ENCODE measurements at regions not wholly inside any gene's neighbourhood (a gene's known extent, or its start where the extent isn't known, plus 50 kb on each side); places are given as distances from the start of the nearest gene placed in this dataset.

DNA sequence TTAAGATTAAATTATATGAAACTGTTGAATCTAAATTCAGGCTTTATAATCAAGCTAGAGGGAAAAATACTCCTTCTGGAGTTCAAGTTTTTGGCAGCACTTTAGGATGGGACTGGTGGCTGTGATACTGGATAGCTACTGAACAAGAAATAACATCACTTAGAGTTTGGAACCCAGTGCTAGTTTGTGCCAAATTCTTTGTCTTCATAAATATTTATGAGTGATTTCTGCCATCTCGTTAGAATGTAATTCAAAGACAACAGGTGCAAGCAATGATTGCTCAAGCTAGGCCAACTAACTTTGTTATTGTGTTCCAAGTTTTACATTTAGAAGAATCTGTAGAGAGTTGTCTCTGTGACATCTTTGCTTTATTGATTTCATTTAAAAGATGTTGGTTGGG, 417.9 kb downstream of the FAT4 start:
- TF ChIP-seq GATA3 (IDR thresholded peaks at IDR 0.05; ENCODE audit: low read depth, low read length) (no peak), GATA2 (IDR thresholded peaks at IDR 0.05; ENCODE audit: low read depth, low read length) (no peak)

DNA sequence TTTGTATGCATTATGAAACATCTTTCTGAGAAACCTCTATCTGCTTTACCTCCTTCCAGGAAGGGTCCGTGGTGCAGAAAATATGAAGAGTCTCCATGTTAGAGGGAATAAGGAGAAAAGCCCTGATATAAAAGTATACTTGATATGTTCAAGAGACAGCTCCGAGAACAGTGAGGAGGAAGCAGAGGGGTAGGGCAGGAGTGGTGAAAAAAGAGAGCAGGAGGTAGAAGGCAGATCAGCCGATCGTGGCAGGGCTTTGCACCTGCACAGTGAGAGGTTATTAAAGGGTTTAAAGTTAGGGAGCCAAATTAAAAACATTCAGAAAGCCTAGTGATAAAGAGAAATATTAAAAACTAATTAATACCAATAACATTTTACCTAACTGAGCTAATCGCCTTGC, 419.7 kb downstream of the FAT4 start:
- TF ChIP-seq GATA3 (IDR thresholded peaks at IDR 0.05; ENCODE audit: low read depth, low read length) (no peak), GATA2 (IDR thresholded peaks at IDR 0.05; ENCODE audit: low read depth, low read length) (no peak)

DNA sequence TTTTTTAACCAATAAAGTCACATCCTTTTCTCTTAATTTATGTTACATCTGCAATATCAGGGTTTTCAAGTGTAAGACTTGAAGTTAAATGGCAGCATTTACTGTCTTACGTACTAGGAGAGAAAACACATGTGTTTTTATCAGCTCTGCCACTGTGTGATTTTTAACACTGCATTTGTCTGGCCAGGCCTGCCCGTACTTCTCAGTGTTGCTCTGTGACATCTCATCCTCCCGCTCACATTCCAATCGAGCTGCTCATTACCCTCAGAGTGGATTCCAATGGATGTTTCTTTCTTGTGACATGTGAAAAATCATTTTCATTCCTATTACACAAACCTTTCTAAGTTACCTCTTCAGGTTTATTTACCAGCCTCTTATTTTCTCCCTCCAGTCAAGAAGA, 420.3 kb downstream of the FAT4 start:
- TF ChIP-seq GATA3 (IDR thresholded peaks at IDR 0.05; ENCODE audit: low read depth, low read length) (no peak), GATA2 (IDR thresholded peaks at IDR 0.05; ENCODE audit: low read depth, low read length) (no peak)

DNA sequence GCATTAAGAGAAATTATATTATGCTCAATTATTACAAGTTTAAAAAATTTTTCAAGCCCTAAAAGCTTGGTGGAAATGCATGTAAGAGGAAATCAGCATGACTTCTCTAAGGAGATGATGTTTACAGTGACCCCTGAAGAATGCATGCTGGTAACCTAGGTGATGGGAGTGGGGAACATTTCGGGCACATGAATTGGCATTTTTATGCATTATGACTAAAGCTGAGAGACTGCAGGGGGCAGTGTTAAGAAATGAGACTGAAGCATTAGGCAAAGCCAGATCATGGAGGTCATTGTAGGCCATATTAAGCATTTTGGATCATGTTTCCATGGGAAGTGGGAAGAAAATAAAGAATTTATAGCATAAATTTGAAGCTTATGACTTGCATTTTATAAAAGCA, 421.3 kb downstream of the FAT4 start:
- TF ChIP-seq GATA3 (IDR thresholded peaks at IDR 0.05; ENCODE audit: low read depth, low read length), result no peak
- no peak for TF ChIP-seq GATA2 (IDR thresholded peaks at IDR 0.05; ENCODE audit: low read depth, low read length)

DNA sequence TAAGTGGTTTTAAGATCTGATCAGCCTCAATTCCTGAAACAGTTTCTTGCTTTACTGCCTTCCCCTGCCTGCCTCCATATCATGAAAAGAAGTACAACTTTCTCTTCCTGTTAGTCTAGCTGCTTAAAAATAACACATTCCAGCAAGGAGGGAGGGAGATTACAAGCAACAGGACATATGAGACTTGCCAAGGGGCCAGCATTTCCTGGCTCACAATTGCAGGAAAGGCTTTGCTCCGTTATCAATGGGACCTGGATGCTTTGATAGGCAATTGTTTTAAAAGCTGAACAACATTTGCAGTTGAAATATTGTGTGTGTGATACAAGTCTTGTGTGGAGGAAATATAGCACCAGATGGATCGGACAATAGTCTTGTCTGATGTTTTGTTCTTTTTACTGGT, 425.0 kb downstream of the FAT4 start:
- TF ChIP-seq GATA3 (IDR thresholded peaks at IDR 0.05; ENCODE audit: low read depth, low read length), result no peak
- no peak for TF ChIP-seq GATA2 (IDR thresholded peaks at IDR 0.05; ENCODE audit: low read depth, low read length)

DNA sequence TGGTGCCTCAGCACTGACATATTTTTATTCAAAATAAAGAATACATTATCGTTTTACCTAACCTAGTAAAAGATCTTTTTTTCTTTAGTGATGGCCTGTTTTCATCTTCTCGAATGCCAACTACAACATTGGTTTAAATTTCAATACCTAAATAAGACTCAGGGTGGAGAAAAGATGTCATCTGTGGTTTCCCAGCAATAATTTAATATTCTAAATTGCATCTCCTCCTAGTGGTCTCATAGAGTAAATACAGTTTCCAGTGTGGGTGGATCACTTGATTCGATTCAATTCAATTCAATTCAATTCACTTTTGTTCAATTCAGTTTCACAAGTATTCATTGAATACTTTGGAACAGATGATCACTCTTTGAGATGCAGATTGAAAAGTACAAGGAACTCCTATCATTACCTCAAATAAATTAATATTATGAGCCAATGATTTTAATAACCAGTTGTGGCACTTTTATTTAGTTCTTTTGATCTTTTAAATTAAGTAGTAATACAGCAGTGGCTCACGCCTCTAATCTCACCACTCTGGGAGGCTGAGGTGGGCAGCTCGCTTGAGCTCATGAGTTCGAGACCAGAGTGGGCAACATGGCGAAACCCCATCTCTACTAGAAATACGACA, 427.2 kb downstream of the FAT4 start:
- TF ChIP-seq GATA3 (IDR thresholded peaks at IDR 0.05; ENCODE audit: low read depth, low read length), result no peak
- no peak for TF ChIP-seq GATA2 (IDR thresholded peaks at IDR 0.05; ENCODE audit: low read depth, low read length)

DNA sequence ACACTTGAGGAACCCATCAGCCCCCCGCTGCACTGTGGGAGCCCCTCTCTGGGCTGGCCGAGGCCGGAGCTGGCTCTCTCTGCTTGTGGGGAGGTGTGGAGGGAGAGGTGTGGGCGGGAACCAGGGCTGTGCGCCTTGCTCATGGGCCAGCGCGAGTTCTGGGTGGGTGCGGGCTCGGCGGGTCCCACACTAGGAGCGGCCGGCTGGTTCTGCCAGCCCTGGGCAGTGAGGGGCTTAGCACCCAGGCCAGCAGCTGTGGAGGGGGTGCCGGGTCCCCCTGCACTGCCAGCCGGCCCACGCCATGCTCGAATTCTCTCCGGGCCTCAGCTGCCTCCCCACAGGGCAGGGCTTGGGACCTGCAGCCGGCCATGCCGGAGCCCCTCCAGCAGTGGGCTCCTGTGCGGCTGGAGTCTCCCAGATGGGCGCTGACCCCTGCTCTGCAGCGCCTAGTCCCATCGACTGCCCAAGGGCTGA, 430.2 kb downstream of the FAT4 start:
- no peak for TF ChIP-seq GATA3 (IDR thresholded peaks at IDR 0.05; ENCODE audit: low read depth, low read length)
- no peak for TF ChIP-seq GATA2 (IDR thresholded peaks at IDR 0.05; ENCODE audit: low read depth, low read length)

DNA sequence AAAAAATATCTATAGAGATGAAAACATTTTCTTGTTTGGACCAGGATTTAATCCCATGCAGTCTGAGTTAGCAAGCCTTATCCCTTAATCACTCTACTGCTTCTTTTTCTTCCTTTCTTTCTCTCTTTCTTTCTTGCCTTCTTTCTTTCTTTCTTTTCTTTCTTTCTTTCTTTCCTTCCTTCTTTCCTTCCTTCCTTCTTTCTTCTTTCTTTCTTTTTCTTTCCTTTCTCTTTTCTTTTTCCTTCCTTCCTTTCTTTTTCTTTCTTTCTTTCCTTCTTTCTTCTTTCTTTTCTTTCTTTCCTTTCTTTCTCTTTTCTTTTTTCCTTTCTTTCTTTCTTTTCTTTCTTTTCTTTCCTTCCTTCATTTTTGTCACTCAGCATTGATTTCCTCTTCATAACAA, 434.6 kb downstream of the FAT4 start:
- TF ChIP-seq GATA3 (IDR thresholded peaks at IDR 0.05; ENCODE audit: low read depth, low read length), result no peak
- no peak for TF ChIP-seq GATA2 (IDR thresholded peaks at IDR 0.05; ENCODE audit: low read depth, low read length)

DNA sequence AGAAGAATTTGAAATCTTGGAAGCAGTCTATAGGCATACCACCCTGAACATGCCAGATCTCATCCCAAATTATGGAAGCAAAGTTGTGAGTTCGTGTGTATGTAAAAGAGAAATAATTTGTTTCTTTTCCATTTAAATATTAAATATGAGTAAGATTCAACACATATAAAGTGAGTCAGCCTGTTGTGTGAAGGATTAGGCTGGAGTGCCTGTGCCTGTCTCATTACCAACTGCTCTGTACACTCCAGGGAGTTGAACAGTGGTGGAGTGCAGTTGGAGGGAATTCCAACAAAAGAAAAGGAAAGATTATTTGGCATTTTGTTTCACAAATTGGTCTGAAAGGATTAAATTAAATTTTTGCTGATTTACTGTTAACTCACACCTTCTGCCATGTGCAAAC, 435.6 kb downstream of the FAT4 start:
- TF ChIP-seq GATA3 (IDR thresholded peaks at IDR 0.05; ENCODE audit: low read depth, low read length), result no peak
- TF ChIP-seq GATA2 (IDR thresholded peaks at IDR 0.05; ENCODE audit: low read depth, low read length), result no peak

DNA sequence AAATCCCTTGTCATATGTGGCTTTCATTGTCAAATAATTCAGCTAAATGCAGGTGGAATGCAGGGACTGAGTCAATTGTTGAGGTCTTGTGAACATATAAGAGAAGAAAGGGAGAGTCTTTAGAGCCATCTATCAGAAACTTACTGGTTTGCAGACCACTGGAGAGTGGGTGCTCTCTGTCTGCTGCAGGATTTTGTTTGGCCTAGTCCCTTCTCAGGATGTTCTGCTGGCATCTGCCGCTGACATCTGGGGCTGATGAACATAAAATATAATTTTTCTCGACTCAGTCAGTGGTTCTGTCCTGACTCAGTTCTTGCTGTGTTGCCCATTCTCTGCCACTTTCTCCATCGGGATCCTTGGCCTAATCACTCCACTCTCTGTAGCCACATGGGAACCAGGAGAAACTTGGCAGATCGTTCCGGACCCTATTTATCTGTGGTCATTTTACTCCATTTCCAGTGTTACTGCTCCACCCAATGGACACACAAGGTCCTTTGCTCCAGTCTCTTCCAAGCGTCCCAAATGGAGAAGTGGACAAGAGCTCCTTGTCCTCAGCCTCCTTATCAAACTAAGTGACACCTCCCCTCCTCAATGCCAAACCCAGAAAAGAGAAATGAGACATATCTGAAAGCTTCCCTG, 436.2 kb downstream of the FAT4 start:
- no peak for TF ChIP-seq GATA3 (IDR thresholded peaks at IDR 0.05; ENCODE audit: low read depth, low read length)
- no peak for TF ChIP-seq GATA2 (IDR thresholded peaks at IDR 0.05; ENCODE audit: low read depth, low read length)

DNA sequence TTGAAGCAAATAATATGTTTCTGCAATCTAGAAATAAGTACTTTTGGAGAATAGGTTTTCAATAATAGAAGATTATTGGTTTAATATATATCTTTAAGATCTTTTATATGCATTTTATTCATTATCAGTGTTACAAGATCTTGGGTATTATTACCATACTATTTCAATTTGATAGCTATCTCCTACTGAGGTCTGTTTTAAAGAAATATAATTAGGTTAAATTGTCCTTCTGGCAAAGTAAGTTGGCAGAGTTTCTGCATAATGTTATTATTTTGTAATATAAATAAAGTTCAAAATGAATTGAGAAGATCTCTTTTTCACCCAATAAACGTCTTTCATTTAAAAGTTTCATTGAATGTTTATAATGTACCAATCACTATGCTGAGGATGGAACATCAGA, 443.7 kb downstream of the FAT4 start:
- TF ChIP-seq GATA2 (IDR thresholded peaks at IDR 0.05; ENCODE audit: low read depth, low read length) (peak; percentile 40; the same call in 1 of the 2 replicates), GATA3 (IDR thresholded peaks at IDR 0.05; ENCODE audit: low read depth, low read length) (peak; percentile 78)

DNA sequence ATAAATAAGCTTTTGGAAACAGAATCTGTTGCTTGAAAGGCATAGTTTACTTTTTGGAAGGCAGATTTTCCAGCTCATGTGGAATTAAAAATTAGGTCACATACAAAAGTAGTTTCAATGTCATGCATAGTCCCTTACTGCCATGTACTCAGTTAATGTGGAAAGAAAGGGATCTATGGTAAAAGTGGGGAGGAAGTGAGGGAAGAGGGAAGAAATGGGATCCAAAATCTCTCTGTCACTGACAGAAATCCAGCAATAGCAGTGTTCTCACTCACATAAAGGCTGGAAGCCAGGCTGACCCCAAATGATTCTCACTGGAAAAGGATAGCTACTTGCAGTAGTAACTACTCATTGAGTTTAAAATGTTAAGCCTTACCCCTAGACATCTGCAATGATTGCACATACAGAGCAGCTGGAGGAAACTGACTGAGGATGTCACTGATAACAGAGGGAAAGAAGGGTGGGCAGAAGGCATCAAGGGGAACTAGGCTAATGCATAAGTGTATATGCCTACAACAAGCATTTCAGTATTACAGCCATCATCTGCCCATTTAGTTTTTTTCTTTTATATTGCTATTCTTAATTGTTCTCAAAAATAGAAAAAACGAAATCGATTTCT, 445.6 kb downstream of the FAT4 start:
- no peak for TF ChIP-seq GATA3 (IDR thresholded peaks at IDR 0.05; ENCODE audit: low read depth, low read length)
- TF ChIP-seq GATA2 (IDR thresholded peaks at IDR 0.05; ENCODE audit: low read depth, low read length), result no peak

DNA sequence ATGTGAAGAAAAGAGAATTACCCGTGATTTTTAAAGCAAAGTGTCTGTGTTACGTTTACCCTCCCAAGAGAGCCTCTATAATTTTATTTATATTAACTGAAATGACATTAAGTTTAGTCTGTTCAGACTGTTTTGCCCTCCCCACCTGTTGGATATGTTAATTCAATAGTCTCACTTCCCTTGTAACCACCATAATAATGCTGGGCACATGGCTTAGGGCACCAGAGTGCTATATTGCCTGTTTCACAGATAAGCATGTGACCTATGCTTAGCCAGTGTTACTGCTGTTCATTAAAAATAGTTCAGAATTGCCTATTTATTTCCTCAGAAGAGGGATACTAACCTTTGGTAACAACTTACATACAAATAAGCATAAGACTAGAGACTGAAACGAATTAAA, 446.2 kb downstream of the FAT4 start:
- TF ChIP-seq GATA3 (IDR thresholded peaks at IDR 0.05; ENCODE audit: low read depth, low read length), result no peak

DNA sequence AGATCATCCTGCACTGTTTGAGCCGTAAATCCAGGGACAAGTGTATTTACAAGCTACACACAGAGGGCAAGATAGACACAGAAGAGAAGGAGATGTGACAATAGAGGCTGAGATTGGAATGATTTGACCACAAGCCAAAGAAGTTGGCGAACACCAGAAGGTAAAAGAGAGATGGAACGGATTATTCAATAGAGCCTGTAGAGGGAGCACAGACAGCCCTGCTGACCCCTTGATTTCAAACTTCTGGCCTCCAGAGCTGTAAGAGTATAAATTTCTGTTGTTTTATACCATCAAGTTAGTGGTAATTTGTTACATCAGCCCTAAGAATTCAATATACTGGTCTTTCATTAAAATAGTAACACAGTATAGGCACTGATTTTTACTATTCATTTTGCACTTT, 447.8 kb downstream of the FAT4 start:
- TF ChIP-seq GATA3 (IDR thresholded peaks at IDR 0.05; ENCODE audit: low read depth, low read length) (no peak), GATA2 (IDR thresholded peaks at IDR 0.05; ENCODE audit: low read depth, low read length) (no peak)

DNA sequence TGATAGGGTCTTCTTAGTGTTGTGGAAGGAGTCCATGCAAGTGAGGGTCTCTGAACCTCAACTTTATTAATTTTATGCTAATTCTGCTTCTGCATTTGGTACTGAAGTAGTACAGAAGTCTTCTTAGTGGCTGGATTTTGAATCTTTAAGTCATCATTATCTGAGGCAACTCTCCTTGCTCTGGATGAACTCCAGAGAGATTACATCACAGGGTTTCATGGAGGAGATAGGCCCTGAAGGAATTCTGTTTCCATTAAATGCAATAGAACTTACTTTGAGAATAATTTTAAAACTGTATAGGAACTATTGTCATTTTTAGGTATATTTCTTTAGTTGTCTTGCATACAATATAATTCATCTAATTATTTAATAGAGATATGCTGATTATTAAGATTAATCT, 451.2 kb downstream of the FAT4 start:
- no peak for TF ChIP-seq GATA3 (IDR thresholded peaks at IDR 0.05; ENCODE audit: low read depth, low read length)

Data from SH-SY5Y (cell line).